Bronchial epithelial cell (primary cell): ENCODE measurements at regions not wholly inside any gene's neighbourhood (a gene's known extent, or its start where the extent isn't known, plus 50 kb on each side); places are given as distances from the start of the nearest gene placed in this dataset.

Source experiments
- DNase-seq: peaks from one replicate; pipeline ENCODE4 v3.0.0-alpha.2; 2010; ENCODE audit warnings: low read depth
- FAIRE-seq: peaks from 2 replicates; lab custom pipeline; 2011; peaks lifted over from hg19 to GRCh38; lab: Jason Lieb, UNC
- H3K27me3 ChIP-seq: 2 replicates; pipeline ENCODE4 v1.5.1; 2011; ENCODE audit warnings: low read length; ENCODE audit not compliant: control insufficient read depth, insufficient read depth
- H3K36me3 ChIP-seq: 2 replicates; pipeline ENCODE4 v1.5.1; 2011; ENCODE audit warnings: low read length; ENCODE audit not compliant: control insufficient read depth, insufficient read depth
- H3K4me3 ChIP-seq: 2 replicates; pipeline ENCODE4 v1.5.1; 2011; ENCODE audit warnings: mild to moderate bottlenecking, low read depth, low read length, control low read depth
- CTCF ChIP-seq: IDR thresholded peaks from 2 replicates; pipeline ENCODE4 v1.5.1; 2011; ENCODE audit warnings: mild to moderate bottlenecking, moderate library complexity, low read length, control low read depth, inconsistent platforms; ENCODE audit not compliant: insufficient read depth, severe bottlenecking

- no peaks in the 10 kb centered on the region for H3K36me3 ChIP-seq
- no peak for TF ChIP-seq CTCF
- H3K27me3 ChIP-seq, result no peaks in the 10 kb centered on the region
- H3K4me3 ChIP-seq, result no peak overlapping the region
- FAIRE-seq (no peak), DNase-seq (no peak)
Observed at GRCh38 chr22:34324763-34325162, 404.5 kb upstream of the LARGE1 start.

GRCh38 chr22:34326901-34327300 lies 406.6 kb upstream of the LARGE1 start:
- Histone ChIP-seq H3K27me3 (no peaks in the 10 kb centered on the region), H3K4me3 (no peak overlapping the region), H3K36me3 (no peaks in the 10 kb centered on the region)
- no peak for TF ChIP-seq CTCF
- DNase-seq (no peak), FAIRE-seq (no peak)

- FAIRE-seq, result no peak
- no peak for DNase-seq
- H3K27me3 ChIP-seq, result no peaks in the 10 kb centered on the region
- no peaks in the 10 kb centered on the region for H3K36me3 ChIP-seq
- no peak overlapping the region for H3K4me3 ChIP-seq
- TF ChIP-seq CTCF, result no peak
Observed at GRCh38 chr22:34330432-34330831, 410.2 kb upstream of the LARGE1 start.

GRCh38 chr22:34333285-34333684 lies 413.0 kb upstream of the LARGE1 start:
- DNase-seq, result no peak

GRCh38 chr22:34334893-34335292 lies 414.6 kb upstream of the LARGE1 start:
- Histone ChIP-seq H3K27me3 (no peaks in the 10 kb centered on the region), H3K4me3 (no peak overlapping the region), H3K36me3 (no peaks in the 10 kb centered on the region)
- DNase-seq (no peak), FAIRE-seq (no peak)
- TF ChIP-seq CTCF, result no peak

More at GRCh38 chr22:34333285-34333684, 413.0 kb upstream of the LARGE1 start:
- Histone ChIP-seq H3K27me3 (no peaks in the 10 kb centered on the region), H3K36me3 (no peaks in the 10 kb centered on the region), H3K4me3 (no peak overlapping the region)
- no peak for FAIRE-seq
- no peak for TF ChIP-seq CTCF

- no peak overlapping the region for H3K4me3 ChIP-seq
- FAIRE-seq, result no peak
- H3K27me3 ChIP-seq, result no peaks in the 10 kb centered on the region
- no peaks in the 10 kb centered on the region for H3K36me3 ChIP-seq
- no peak for DNase-seq
- TF ChIP-seq CTCF, result no peak
Observed at GRCh38 chr22:34344702-34345101, 424.4 kb upstream of the LARGE1 start.
